Stomach (tissue), 8 donors: ENCODE measurements at regions not wholly inside any gene's neighbourhood (a gene's known extent, or its start where the extent isn't known, plus 50 kb on each side); places are given as distances from the start of the nearest gene placed in this dataset.

Experiments used
- DNase-seq, 2 donors: peaks; one replicate each; pipeline versions ENCODE4 v3.0.0 to v3.0.0-alpha.2; 2013 to 2019
- H3K27ac ChIP-seq, 5 donors: fragments of 200-600 bp in 4 of 5; sonication (generic) in 4 of 5; one replicate each; pipeline ENCODE4 v1.5.1; 2013 to 2019; ENCODE audit warnings: mild to moderate bottlenecking in 1 of 5, moderate library complexity in 1 of 5
- H3K27me3 ChIP-seq, 3 donors: fragments of 200-600 bp; sonication (generic); one replicate each; pipeline ENCODE4 v1.5.1; 2017 to 2019; ENCODE audit warnings: mixed run types in 1 of 3
- H3K36me3 ChIP-seq, 4 donors: fragments of 200-600 bp; sonication (generic); 1 replicate in 3 of 4; 2 replicates in 1 of 4; pipeline ENCODE4 v1.5.1; 2016 to 2019
- H3K4me1 ChIP-seq, 4 donors: fragments of 200-600 bp; sonication (generic); one replicate each; pipeline ENCODE4 v1.5.1; 2016 to 2019
- H3K4me3 ChIP-seq, 4 donors: fragments of 200-600 bp; sonication (generic) in 3 of 4; one replicate each; pipeline ENCODE4 v1.5.1; 2016 to 2019; ENCODE audit warnings: mild to moderate bottlenecking in 1 of 4
- H3K9me3 ChIP-seq, 4 donors: fragments of 200-600 bp; sonication (generic); one replicate each; pipeline ENCODE4 v1.5.1; 2016 to 2019
- CTCF ChIP-seq, 7 experiments: fragments of 450-650 bp in 4 of 7; fragments of 200-600 bp in 3 of 7; sonication (generic) in 3 of 7; IDR thresholded peaks; one replicate each; pipeline ENCODE4 v1.5.1; 2016 to 2019; ENCODE audit warnings: antibody characterized with exemption in 7 of 7, control low read depth in 2 of 7, mild to moderate bottlenecking in 1 of 7
- EP300 ChIP-seq: sonication (generic); formaldehyde crosslinking; IDR thresholded peaks from one replicate; pipeline ENCODE4 v1.6.1; 2017; ENCODE audit warnings: antibody characterized with exemption
- POLR2A ChIP-seq, 4 donors: fragments of 450-650 bp; IDR thresholded peaks; one replicate each; pipeline ENCODE4 v1.6.1; 2016; ENCODE audit warnings: antibody characterized with exemption in 4 of 4, control low read depth in 2 of 4, mild to moderate bottlenecking in 1 of 4, moderate library complexity in 1 of 4
- POLR2AphosphoS5 ChIP-seq, 3 donors: sonication (generic); formaldehyde crosslinking; IDR thresholded peaks; one replicate each; pipeline ENCODE4 v1.6.1; 2016; ENCODE audit warnings: antibody characterized with exemption in 3 of 3
- WGBS, 5 donors: extraction: QIAGEN DNeasy Blood & Tissue Kit in 3 of 5; methylation state at CpG; one replicate each; pipeline versions ENCODE4 v1.1.5 to v1.1.7; 2013 to 2018; 5-methylcytosine and 5-hydroxymethylcytosine counted together
- intact Hi-C: fragments of 100-400 bp; cut with DNase I; formaldehyde crosslinking; loops from one replicate; pipeline ENCODE4 v1.15.1; 2023; ENCODE audit warnings: low total_unique reads
- donor health status: healthy with polysubstance abuse.
- donor health status: Bipolar disorder and iron deficiency.
- donor health status: healthy.

- TF ChIP-seq POLR2A (IDR thresholded peaks at IDR 0.05): no peak
- no peak for TF ChIP-seq CTCF (IDR thresholded peaks at IDR 0.05)
- no peak for TF ChIP-seq POLR2AphosphoS5 (IDR thresholded peaks at IDR 0.05)
- TF ChIP-seq EP300: no peak
- intact Hi-C loops: no loop called here
- DNase-seq: no peak
- WGBS, 5 donors: 37 to 67% (median 45%) methylated on average over 5 of the region's 5 CpGs
- H3K36me3 ChIP-seq: no peaks in the 10 kb centered on the region
- H3K27me3 ChIP-seq: no peaks in the 10 kb centered on the region
- no peaks in the 10 kb centered on the region for H3K4me1 ChIP-seq
- H3K9me3 ChIP-seq: no peaks in the 10 kb centered on the region
- H3K27ac ChIP-seq: no peak overlapping the region
- no peak overlapping the region for H3K4me3 ChIP-seq
These were observed 187.0 kb upstream of the ADCY2 start for GRCh38 chr5:7208938-7209337.

- Histone ChIP-seq H3K4me3 (no peak overlapping the region), H3K4me1 (no peaks in the 10 kb centered on the region), H3K27me3 (no peaks in the 10 kb centered on the region), H3K27ac (no peak overlapping the region), H3K36me3 (no peaks in the 10 kb centered on the region), H3K9me3 (no peaks in the 10 kb centered on the region)
- DNase-seq: no peak
- no peak for TF ChIP-seq CTCF (IDR thresholded peaks at IDR 0.05)
- TF ChIP-seq POLR2AphosphoS5 (IDR thresholded peaks at IDR 0.05): no peak
- TF ChIP-seq EP300: no peak
- no peak for TF ChIP-seq POLR2A (IDR thresholded peaks at IDR 0.05)
- intact Hi-C loops: no loop called here
These were observed 186.3 kb upstream of the ADCY2 start for GRCh38 chr5:7209658-7210057.

- Histone ChIP-seq H3K4me3 (no peak overlapping the region), H3K27me3 (no peaks in the 10 kb centered on the region), H3K36me3 (no peaks in the 10 kb centered on the region), H3K27ac (no peak overlapping the region), H3K9me3 (no peaks in the 10 kb centered on the region), H3K4me1 (no peaks in the 10 kb centered on the region)
- DNase-seq: no peak
- intact Hi-C loops: no loop called here
- TF ChIP-seq CTCF (IDR thresholded peaks at IDR 0.05): no peak
- 56 to 89% (median 84%) methylated on average over 2 of the region's 2 CpGs for WGBS, 5 donors
These were observed 185.4 kb upstream of the ADCY2 start for GRCh38 chr5:7210549-7210948.

- H3K4me1 ChIP-seq: no peaks in the 10 kb centered on the region
- DNase-seq: no peak
- no peak overlapping the region for H3K27ac ChIP-seq
- intact Hi-C loops: no loop called here
- TF ChIP-seq POLR2AphosphoS5 (IDR thresholded peaks at IDR 0.05) (no peak), EP300 (no peak), CTCF (IDR thresholded peaks at IDR 0.05) (no peak), POLR2A (IDR thresholded peaks at IDR 0.05) (no peak)
- WGBS, 5 donors: 95 to 98% (median 97%) methylated on average over 5 of the region's 5 CpGs
- no peak overlapping the region for H3K4me3 ChIP-seq
- H3K27me3 ChIP-seq: no peaks in the 10 kb centered on the region
- H3K9me3 ChIP-seq: no peaks in the 10 kb centered on the region
- no peaks in the 10 kb centered on the region for H3K36me3 ChIP-seq
These were observed 182.4 kb upstream of the ADCY2 start for GRCh38 chr5:7213525-7213924.

- intact Hi-C loops: no loop called here
- WGBS, 5 donors: 69 to 94% (median 78%) methylated on average over 7 of the region's 7 CpGs
These were observed 181.0 kb upstream of the ADCY2 start for GRCh38 chr5:7214906-7215416.

More at GRCh38 chr5:7214906-7215416, 181.0 kb upstream of the ADCY2 start:
- TF ChIP-seq CTCF (IDR thresholded peaks at IDR 0.05): no peak
- TF ChIP-seq POLR2AphosphoS5 (IDR thresholded peaks at IDR 0.05): no peak
- no peak for TF ChIP-seq EP300
- TF ChIP-seq POLR2A (IDR thresholded peaks at IDR 0.05): no peak
- Histone ChIP-seq H3K4me3 (no peak overlapping the region), H3K27ac (no peak overlapping the region), H3K27me3 (no peaks in the 10 kb centered on the region), H3K4me1 (no peaks in the 10 kb centered on the region), H3K9me3 (no peaks in the 10 kb centered on the region), H3K36me3 (no peaks in the 10 kb centered on the region)
- no peak for DNase-seq
